ENCODE measurements at regions not wholly inside any gene's neighbourhood (a gene's known extent, or its start where the extent isn't known, plus 50 kb on each side); places are given as distances from the start of the nearest gene placed in this dataset.

- ChIA-PET POLR2A (no interaction called here), CTCF (interaction anchor here (1.2 to 1.4 kb wide), 5 partner anchors 9 to 1048 kb away, joined by 3 to 10 read pairs (median 5); partner anchors contain the start of gene FAM98B)
- Mint-ChIP-seq H3K27ac (no peak overlapping the region), H3K4me3 (no peak overlapping the region), H3K9me3 (no peaks in the 10 kb centered on the region), H3K27me3 (no peaks in the 10 kb centered on the region), H3K4me1 (ENCODE audit: low read depth) (no peaks in the 10 kb centered on the region), H3K36me3 (ENCODE audit: low read depth) (no peaks in the 10 kb centered on the region)
- Histone ChIP-seq H3K4me1 (ENCODE audit: insufficient read depth, low read length) (no peaks in the 10 kb centered on the region), H3K9me3 (ENCODE audit: control insufficient read depth in 1 of 2, insufficient read depth in 1 of 2, low read length in 2 of 2) (no peaks in the 10 kb centered on the region), H3K27ac (ENCODE audit: low read depth in 1 of 2, low read length in 2 of 2) (no peak overlapping the region), H3K36me3 (ENCODE audit: insufficient read depth, low read length) (no peaks in the 10 kb centered on the region), H3K4me3 (ENCODE audit: low read length) (no peak overlapping the region), H3K27me3 (ENCODE audit: control insufficient read depth in 1 of 2, insufficient read depth in 2 of 2, low read length in 2 of 2) (no peaks in the 10 kb centered on the region)
- intact Hi-C loops (cut with DNase I, micrococcal nuclease): loop anchor here (2.0 to 10.0 kb wide), 5 partner anchors 154 to 1566 kb away; partner anchors contain the start of gene SPRED1 (in 1 of the 2)
- TF ChIP-seq CTCF (IDR thresholded peaks at IDR 0.05): no peak
- DNase-seq: no peak
- no peak for ATAC-seq (ENCODE audit: poor library complexity)
Observed at GRCh38 chr15:38708672-38709180, 144.1 kb upstream of the RASGRP1 start.

DNA sequence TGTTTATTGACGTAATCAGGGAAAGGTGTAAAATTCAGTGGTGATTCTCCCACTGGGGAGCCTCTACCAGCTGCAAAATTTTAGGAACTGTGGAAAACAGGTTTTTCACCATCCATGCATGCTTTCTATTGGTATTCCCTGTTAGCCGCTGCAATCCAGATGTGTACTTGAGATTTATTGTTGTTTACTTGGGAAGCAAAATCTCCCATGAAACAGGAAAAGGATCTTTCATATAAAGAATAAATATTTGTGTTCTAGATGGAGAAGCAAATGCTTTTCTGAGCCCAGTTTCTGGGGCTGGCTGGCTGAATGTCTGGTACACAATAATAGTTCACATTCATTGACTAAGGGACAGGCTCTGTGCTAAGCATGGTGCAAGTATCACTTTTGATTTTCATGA is 144.6 kb upstream of the RASGRP1 start:
- CTCF ChIA-PET: no interaction called here
- Mint-ChIP-seq H3K9me3 (no peaks in the 10 kb centered on the region), H3K36me3 (ENCODE audit: low read depth) (no peaks in the 10 kb centered on the region), H3K4me1 (ENCODE audit: low read depth) (no peaks in the 10 kb centered on the region), H3K4me3 (no peak overlapping the region), H3K27ac (no peak overlapping the region), H3K27me3 (no peaks in the 10 kb centered on the region)
- H3K9me3 ChIP-seq (ENCODE audit: control insufficient read depth in 1 of 2, insufficient read depth in 1 of 2, low read length in 2 of 2): no peaks in the 10 kb centered on the region
- H3K4me3 ChIP-seq (ENCODE audit: low read length): no peak overlapping the region
- no peak for TF ChIP-seq CTCF (IDR thresholded peaks at IDR 0.05)
- no peaks in the 10 kb centered on the region for H3K27me3 ChIP-seq (ENCODE audit: control insufficient read depth in 1 of 2, insufficient read depth in 2 of 2, low read length in 2 of 2)
- no peaks in the 10 kb centered on the region for H3K36me3 ChIP-seq (ENCODE audit: insufficient read depth, low read length)
- POLR2A ChIA-PET: no interaction called here
- H3K4me1 ChIP-seq (ENCODE audit: insufficient read depth, low read length): no peaks in the 10 kb centered on the region
- intact Hi-C loops (cut with DNase I, micrococcal nuclease): loop anchor here (2.0 to 10.0 kb wide), 5 partner anchors 153 to 1566 kb away; partner anchors contain the start of gene SPRED1 (in 1 of the 2)
- ATAC-seq (ENCODE audit: poor library complexity): no peak
- H3K27ac ChIP-seq (ENCODE audit: low read depth in 1 of 2, low read length in 2 of 2): no peak overlapping the region
- no peak for DNase-seq

GRCh38 chr15:38714309-38715072 is 149.9 kb upstream of the RASGRP1 start:
- no peak for TF ChIP-seq CTCF (IDR thresholded peaks at IDR 0.05)
- no peaks in the 10 kb centered on the region for H3K36me3 Mint-ChIP-seq (ENCODE audit: low read depth)
- no peaks in the 10 kb centered on the region for H3K9me3 ChIP-seq (ENCODE audit: control insufficient read depth in 1 of 2, insufficient read depth in 1 of 2, low read length in 2 of 2)
- H3K4me3 Mint-ChIP-seq: no peak overlapping the region
- H3K4me3 ChIP-seq (ENCODE audit: low read length): no peak overlapping the region
- H3K4me1 Mint-ChIP-seq (ENCODE audit: low read depth): no peaks in the 10 kb centered on the region
- H3K36me3 ChIP-seq (ENCODE audit: insufficient read depth, low read length): no peaks in the 10 kb centered on the region
- H3K27ac ChIP-seq (ENCODE audit: low read depth in 1 of 2, low read length in 2 of 2): no peak overlapping the region
- no peaks in the 10 kb centered on the region for H3K27me3 ChIP-seq (ENCODE audit: control insufficient read depth in 1 of 2, insufficient read depth in 2 of 2, low read length in 2 of 2)
- intact Hi-C loops (cut with DNase I, micrococcal nuclease): loop anchor here in 1 of 2 experiments (5.0 kb wide), 1 partner anchor 868 kb away; the partner anchor contains the start of gene THBS1
- POLR2A ChIA-PET: no interaction called here
- CTCF ChIA-PET: interaction anchor here (0.7 kb wide), 1 partner anchor 15 kb away, joined by 3 read pairs; no protein-coding TSS in a partner anchor
- H3K4me1 ChIP-seq (ENCODE audit: insufficient read depth, low read length): no peaks in the 10 kb centered on the region
- H3K9me3 Mint-ChIP-seq: no peaks in the 10 kb centered on the region
- ATAC-seq (ENCODE audit: poor library complexity) (no peak), DNase-seq (no peak)
- H3K27ac Mint-ChIP-seq: no peak overlapping the region
- no peaks in the 10 kb centered on the region for H3K27me3 Mint-ChIP-seq

Measured in CD4-positive, alpha-beta T cell (primary cell).